GM23338 (cell line): ENCODE measurements at regions not wholly inside any gene's neighbourhood (a gene's known extent, or its start where the extent isn't known, plus 50 kb on each side); places are given as distances from the start of the nearest gene placed in this dataset.
"Not testable (repeated sequence)": the region's sequence is repeated elsewhere in the genome, so short reads cannot be mapped to it uniquely, and the experiment has no call there.

Experiments used
- CREB1 ChIP-seq: fragments of 250-450 bp; sonication (Bioruptor Pico); IDR thresholded peaks from 2 replicates; pipeline ENCODE4 v1.5.0; 2020; ENCODE audit warnings: low read depth, mild to moderate bottlenecking, moderate library complexity
- ETS1 ChIP-seq: IDR thresholded peaks from 2 replicates; pipeline ENCODE4 v1.6.1; 2016; ENCODE audit warnings: antibody characterized with exemption
- EZH2 ChIP-seq: fragments of 200-600 bp; sonication (generic); IDR thresholded peaks from one replicate; pipeline ENCODE4 v1.8.0; 2017; ENCODE audit warnings: antibody characterized with exemption, mild to moderate bottlenecking, low read depth; ENCODE audit not compliant: unreplicated experiment
- EZH2phosphoT487 ChIP-seq: fragments of 200-600 bp; sonication (generic); IDR thresholded peaks from one replicate; pipeline ENCODE4 v1.8.1; 2018; ENCODE audit warnings: antibody characterized with exemption; ENCODE audit not compliant: unreplicated experiment
- JUNB ChIP-seq: IDR thresholded peaks from one replicate; pipeline ENCODE4 v1.6.1; 2016; ENCODE audit warnings: antibody characterized with exemption; ENCODE audit not compliant: unreplicated experiment
- NANOG ChIP-seq: IDR thresholded peaks from 2 replicates; pipeline ENCODE4 v1.6.1; 2016; ENCODE audit warnings: antibody characterized with exemption, borderline replicate concordance
- POLR2AphosphoS5 ChIP-seq: IDR thresholded peaks from 2 replicates; pipeline ENCODE4 v1.6.1; 2016; ENCODE audit warnings: antibody characterized with exemption, low read depth
- REST ChIP-seq: IDR thresholded peaks from one replicate; pipeline ENCODE4 v1.6.1; 2018; ENCODE audit warnings: antibody characterized with exemption; ENCODE audit not compliant: unreplicated experiment
- STAT1 ChIP-seq: IDR thresholded peaks from one replicate; pipeline ENCODE4 v1.6.1; 2016; ENCODE audit warnings: antibody characterized with exemption; ENCODE audit not compliant: unreplicated experiment
- ZNF114 ChIP-seq: fragments of 250-450 bp; sonication (Bioruptor Pico); IDR thresholded peaks from 2 replicates; pipeline ENCODE4 v1.5.0; 2020; ENCODE audit warnings: mild to moderate bottlenecking, moderate library complexity
- ZNF331 ChIP-seq: fragments of 250-450 bp; sonication (Bioruptor Pico); IDR thresholded peaks from 2 replicates; pipeline ENCODE4 v1.5.0; 2020; ENCODE audit warnings: low read depth, mild to moderate bottlenecking, moderate library complexity
- ZNF462 ChIP-seq: fragments of 250-450 bp; sonication (Bioruptor Pico); IDR thresholded peaks from 2 replicates; pipeline ENCODE4 v1.5.0; 2020; ENCODE audit warnings: mild to moderate bottlenecking, moderate library complexity
- TF ChIP-seq, protein P1 (sequence below), 2 experiments: fragments of 200-600 bp in 1 of 2; sonication (generic) in 1 of 2; conservative IDR thresholded peaks; 2 replicates each; pipeline versions ENCODE4 v1.5.1 to v1.6.1; 2016 to 2017; ENCODE audit warnings: antibody characterized with exemption in 2 of 2, low read depth in 2 of 2, mild to moderate bottlenecking in 2 of 2, moderate library complexity in 1 of 2

DNA sequence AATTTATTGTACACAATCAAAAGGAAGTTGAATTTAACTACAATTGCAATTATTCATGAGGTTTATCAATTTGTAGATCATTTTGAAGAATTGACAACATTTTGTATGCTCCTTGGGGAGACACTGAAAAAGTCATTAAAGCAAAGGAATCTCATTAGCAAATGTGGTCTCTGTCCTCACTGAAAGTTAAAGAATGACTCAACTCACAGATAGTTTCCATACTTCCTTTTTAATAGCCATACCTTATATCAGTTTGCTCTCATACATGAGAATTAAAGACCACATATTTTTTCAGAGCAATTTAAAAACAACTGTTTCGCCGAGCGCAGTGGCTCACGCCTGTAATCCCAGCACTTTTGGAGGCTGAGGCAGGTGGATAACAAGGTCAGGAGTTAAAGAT, 55.1 kb upstream of the KIF2A start:
- TF ChIP-seq, protein P1, sequence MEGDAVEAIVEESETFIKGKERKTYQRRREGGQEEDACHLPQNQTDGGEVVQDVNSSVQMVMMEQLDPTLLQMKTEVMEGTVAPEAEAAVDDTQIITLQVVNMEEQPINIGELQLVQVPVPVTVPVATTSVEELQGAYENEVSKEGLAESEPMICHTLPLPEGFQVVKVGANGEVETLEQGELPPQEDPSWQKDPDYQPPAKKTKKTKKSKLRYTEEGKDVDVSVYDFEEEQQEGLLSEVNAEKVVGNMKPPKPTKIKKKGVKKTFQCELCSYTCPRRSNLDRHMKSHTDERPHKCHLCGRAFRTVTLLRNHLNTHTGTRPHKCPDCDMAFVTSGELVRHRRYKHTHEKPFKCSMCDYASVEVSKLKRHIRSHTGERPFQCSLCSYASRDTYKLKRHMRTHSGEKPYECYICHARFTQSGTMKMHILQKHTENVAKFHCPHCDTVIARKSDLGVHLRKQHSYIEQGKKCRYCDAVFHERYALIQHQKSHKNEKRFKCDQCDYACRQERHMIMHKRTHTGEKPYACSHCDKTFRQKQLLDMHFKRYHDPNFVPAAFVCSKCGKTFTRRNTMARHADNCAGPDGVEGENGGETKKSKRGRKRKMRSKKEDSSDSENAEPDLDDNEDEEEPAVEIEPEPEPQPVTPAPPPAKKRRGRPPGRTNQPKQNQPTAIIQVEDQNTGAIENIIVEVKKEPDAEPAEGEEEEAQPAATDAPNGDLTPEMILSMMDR (conservative IDR thresholded peaks at IDR 0.05; ENCODE audit: low read depth in 2 of 2): not testable (repeated sequence)
- not testable (repeated sequence) for TF ChIP-seq REST; EZH2phosphoT487; POLR2AphosphoS5; EZH2; ZNF114 (CRISPR knock-in tag); ZNF331 (CRISPR knock-in tag); JUNB; ETS1; CREB1 (CRISPR knock-in tag); STAT1; NANOG; ZNF462 (CRISPR knock-in tag)
